HG03108 (cell line): ENCODE measurements at regions not wholly inside any gene's neighbourhood (a gene's known extent, or its start where the extent isn't known, plus 50 kb on each side); places are given as distances from the start of the nearest gene placed in this dataset.
"Not testable (repeated sequence)": the region's sequence is repeated elsewhere in the genome, so short reads cannot be mapped to it uniquely, and the experiment has no call there.

Source experiments
- ATAC-seq: cut with Tn5 transposase; IDR thresholded peaks from one replicate; pipeline ENCODE4 v1.9.1; 2021; ENCODE audit warnings: moderate library complexity; ENCODE audit not compliant: unreplicated experiment

GRCh38 chr2:16395601-16396000 is 270.0 kb downstream of the CYRIA start:
- no peak for ATAC-seq

- no peak for ATAC-seq
Measured at GRCh38 chr2:16394986-16395550, 270.6 kb downstream of the CYRIA start.

- no peak for ATAC-seq
Measured at GRCh38 chr2:16394072-16394985, 271.3 kb downstream of the CYRIA start.

- no peak for ATAC-seq
Measured at GRCh38 chr2:16393500-16394071, 272.0 kb downstream of the CYRIA start.

GRCh38 chr2:16392647-16393499 is 272.8 kb downstream of the CYRIA start:
- ATAC-seq = no peak

GRCh38 chr2:16391986-16392385 is 273.6 kb downstream of the CYRIA start:
- ATAC-seq = no peak

GRCh38 chr2:16390561-16390960 is 275.1 kb downstream of the CYRIA start:
- ATAC-seq = no peak

GRCh38 chr2:16389611-16390010 is 276.0 kb downstream of the CYRIA start:
- ATAC-seq = no peak

- not testable (repeated sequence) for ATAC-seq
Measured at GRCh38 chr2:16388199-16388830, 277.3 kb downstream of the CYRIA start.

- no peak for ATAC-seq
Measured at GRCh38 chr2:16387461-16387984, 278.1 kb downstream of the CYRIA start.

GRCh38 chr2:16386431-16386830 is 279.2 kb downstream of the CYRIA start:
- ATAC-seq = no peak

GRCh38 chr2:16386031-16386430 is 279.6 kb downstream of the CYRIA start:
- no peak for ATAC-seq

- no peak for ATAC-seq
Measured at GRCh38 chr2:16385341-16385740, 280.3 kb downstream of the CYRIA start.

- ATAC-seq = no peak
Measured at GRCh38 chr2:16383411-16383810, 282.2 kb downstream of the CYRIA start.

GRCh38 chr2:16382451-16382850 is 283.2 kb downstream of the CYRIA start:
- ATAC-seq = no peak

GRCh38 chr2:16381511-16381910 is 284.1 kb downstream of the CYRIA start:
- no peak for ATAC-seq

GRCh38 chr2:16379901-16380300 is 285.7 kb downstream of the CYRIA start:
- not testable (repeated sequence) for ATAC-seq

- ATAC-seq = not testable (repeated sequence)
Measured at GRCh38 chr2:16379061-16379460, 286.6 kb downstream of the CYRIA start.

- no peak for ATAC-seq
Measured at GRCh38 chr2:16378031-16378430, 287.6 kb downstream of the CYRIA start.

- no peak for ATAC-seq
Measured at GRCh38 chr2:16375981-16376380, 289.7 kb downstream of the CYRIA start.
